CD4-positive, alpha-beta T cell (primary cell): ENCODE measurements at regions not wholly inside any gene's neighbourhood (a gene's known extent, or its start where the extent isn't known, plus 50 kb on each side); places are given as distances from the start of the nearest gene placed in this dataset.

Experiments used
- ATAC-seq: fragments of 200-7000 bp; cut with Tn5 transposase; one replicate; pipeline ENCODE4 v1.10.0; 2022; ENCODE audit warnings: mild to moderate bottlenecking; ENCODE audit not compliant: poor library complexity
- CTCF ChIA-PET: fragments of 350-600 bp; sonication (Branson Sonifier 250); formaldehyde crosslinking; loops from one replicate; lab custom pipeline; 2021; ENCODE audit warnings: antibody characterized with exemption, inconsistent platforms; lab: Charles Lee
- POLR2A ChIA-PET: fragments of 350-600 bp; sonication (Branson Sonifier 250); formaldehyde crosslinking; loops from one replicate; lab custom pipeline; 2021; ENCODE audit warnings: antibody characterized with exemption, inconsistent platforms; lab: Charles Lee
- DNase-seq, 14 experiments: peaks; one replicate each; pipeline ENCODE4 v3.0.0-alpha.2; 2013 to 2020; ENCODE audit warnings: mixed read lengths in 2 of 14
- H3K27ac ChIP-seq, 2 donors: one replicate each; pipeline versions ENCODE4 v1.5.1 to v1.7.0; 2013; ENCODE audit warnings: low read length in 2 of 2, low read depth in 1 of 2, mild to moderate bottlenecking in 1 of 2
- H3K27me3 ChIP-seq, 2 experiments: 1 replicate in 1 of 2; 2 replicates in 1 of 2; pipeline versions ENCODE4 v1.6.1 to v1.7.0; 2013; ENCODE audit warnings: low read length in 2 of 2, control low read depth in 1 of 2, mild to moderate bottlenecking in 1 of 2, moderate library complexity in 1 of 2; ENCODE audit not compliant: insufficient read depth in 2 of 2, control insufficient read depth in 1 of 2
- H3K36me3 ChIP-seq: one replicate; pipeline ENCODE4 v1.6.1; 2013; ENCODE audit warnings: low read length, control low read depth; ENCODE audit not compliant: insufficient read depth
- H3K4me1 ChIP-seq: one replicate; pipeline ENCODE4 v1.6.1; 2013; ENCODE audit warnings: low read length, control low read depth; ENCODE audit not compliant: insufficient read depth
- H3K4me3 ChIP-seq: one replicate; pipeline ENCODE4 v1.5.1; 2013; ENCODE audit warnings: mild to moderate bottlenecking, low read length, moderate library complexity
- H3K9me3 ChIP-seq, 2 experiments: 1 replicate in 1 of 2; 2 replicates in 1 of 2; pipeline versions ENCODE4 v1.6.1 to v1.7.0; 2013; ENCODE audit warnings: low read length in 2 of 2, mild to moderate bottlenecking in 2 of 2, control low read depth in 1 of 2, moderate library complexity in 1 of 2; ENCODE audit not compliant: control insufficient read depth in 1 of 2, insufficient read depth in 1 of 2
- H3K27ac Mint-ChIP-seq: one replicate; pipeline ENCODE4 v1.8.0; 2020; ENCODE audit warnings: mixed read lengths
- H3K27me3 Mint-ChIP-seq: one replicate; pipeline ENCODE4 v1.8.0; 2021; ENCODE audit warnings: mixed read lengths
- H3K36me3 Mint-ChIP-seq: one replicate; pipeline ENCODE4 v1.8.0; 2021; ENCODE audit warnings: low read depth, mixed read lengths
- H3K4me1 Mint-ChIP-seq: one replicate; pipeline ENCODE4 v1.8.0; 2021; ENCODE audit warnings: low read depth, mixed read lengths
- H3K4me3 Mint-ChIP-seq: one replicate; pipeline ENCODE4 v1.8.0; 2020; ENCODE audit warnings: mild to moderate bottlenecking, mixed read lengths
- H3K9me3 Mint-ChIP-seq: one replicate; pipeline ENCODE4 v1.8.0; 2020; ENCODE audit warnings: mixed read lengths
- CTCF ChIP-seq: fragments of 200-600 bp; IDR thresholded peaks from one replicate; pipeline ENCODE4 v1.8.0; 2022; ENCODE audit warnings: antibody characterized with exemption, mild to moderate bottlenecking
- intact Hi-C, 2 experiments: fragments of 100-400 bp; cut with DNase I in 1 of 2; cut with micrococcal nuclease in 1 of 2; formaldehyde crosslinking; loops; one replicate each; pipeline versions ENCODE4 v1.15.1 to v1.9.0; 2023 to 2025; cut with DNase I, micrococcal nuclease

GRCh38 chr17:70775679-70776078, 606.3 kb downstream of the KCNJ2 start:
- no peaks in the 10 kb centered on the region for H3K9me3 Mint-ChIP-seq
- POLR2A ChIA-PET, result no interaction called here
- no peaks in the 10 kb centered on the region for H3K27me3 ChIP-seq

GRCh38 chr17:70776441-70776840, 607.1 kb downstream of the KCNJ2 start:
- Histone ChIP-seq H3K9me3 (peaks cover 0 to 7% of the 10 kb centered on the region in 2 experiments), H3K27me3 (no peaks in the 10 kb centered on the region), H3K4me1 (no peaks in the 10 kb centered on the region), H3K4me3 (no peak overlapping the region), H3K36me3 (no peaks in the 10 kb centered on the region), H3K27ac (no peak overlapping the region)
- Mint-ChIP-seq H3K36me3 (no peaks in the 10 kb centered on the region), H3K4me1 (no peaks in the 10 kb centered on the region), H3K4me3 (no peak overlapping the region), H3K27ac (no peak overlapping the region), H3K9me3 (no peaks in the 10 kb centered on the region), H3K27me3 (no peaks in the 10 kb centered on the region)
- TF ChIP-seq CTCF, result no peak
- CTCF ChIA-PET, result no interaction called here
- no peak for ATAC-seq
- intact Hi-C loops, result no loop called here
- POLR2A ChIA-PET, result no interaction called here
- no peak for DNase-seq

More at GRCh38 chr17:70775679-70776078, 606.3 kb downstream of the KCNJ2 start:
- ATAC-seq (no peak), DNase-seq (no peak)
- H3K4me1 Mint-ChIP-seq, result no peaks in the 10 kb centered on the region
- no peaks in the 10 kb centered on the region for H3K4me1 ChIP-seq
- H3K27ac ChIP-seq, result no peak overlapping the region
- CTCF ChIA-PET, result no interaction called here
- no peak overlapping the region for H3K4me3 ChIP-seq
- intact Hi-C loops, result no loop called here
- H3K36me3 ChIP-seq, result no peaks in the 10 kb centered on the region
- no peaks in the 10 kb centered on the region for H3K36me3 Mint-ChIP-seq
- TF ChIP-seq CTCF, result no peak
- H3K27ac Mint-ChIP-seq, result no peak overlapping the region
- no peak overlapping the region for H3K4me3 Mint-ChIP-seq
- H3K27me3 Mint-ChIP-seq, result no peaks in the 10 kb centered on the region
- H3K9me3 ChIP-seq, result peaks cover 0 to 10% of the 10 kb centered on the region in 2 experiments

- Mint-ChIP-seq H3K27me3 (no peaks in the 10 kb centered on the region), H3K4me1 (no peaks in the 10 kb centered on the region), H3K36me3 (no peaks in the 10 kb centered on the region), H3K4me3 (no peak overlapping the region), H3K27ac (no peak overlapping the region), H3K9me3 (no peaks in the 10 kb centered on the region)
- H3K36me3 ChIP-seq, result no peaks in the 10 kb centered on the region
- POLR2A ChIA-PET, result no interaction called here
- H3K9me3 ChIP-seq, result peaks cover 0 to 7% of the 10 kb centered on the region in 2 experiments
- no peak overlapping the region for H3K27ac ChIP-seq
- intact Hi-C loops, result no loop called here
- ATAC-seq (no peak), DNase-seq (no peak)
- CTCF ChIA-PET, result no interaction called here
- H3K4me3 ChIP-seq, result no peak overlapping the region
- H3K4me1 ChIP-seq, result no peaks in the 10 kb centered on the region
- TF ChIP-seq CTCF, result no peak
- no peaks in the 10 kb centered on the region for H3K27me3 ChIP-seq
These were observed 610.7 kb downstream of the KCNJ2 start for GRCh38 chr17:70780031-70780430.
